ENCODE measurements at regions not wholly inside any gene's neighbourhood (a gene's known extent, or its start where the extent isn't known, plus 50 kb on each side); places are given as distances from the start of the nearest gene placed in this dataset.

- BruUV-seq (replicated peaks) = no TSS peak
- ChIA-PET CTCF (ENCODE audit: low intra/inter-chr PET ratio, low total read pairs) (no interaction called here), POLR2A (no interaction called here)
- in situ Hi-C loops (cut with HindIII; ENCODE audit: extremely low pct_ligation_motif_present, low pct_unique_long_range_greater_than_20kb) (no loop called here), intact Hi-C loops (cut with micrococcal nuclease; ENCODE audit: unreplicated experiment) (no loop called here)
- DNase-seq (ENCODE audit: low spot score) = no peak
- H3K27me3 ChIP-seq (ENCODE audit: control insufficient read depth in 1 of 2, insufficient read depth in 2 of 2, low read length in 2 of 2) = no peaks in the 10 kb centered on the region
- no peaks in the 10 kb centered on the region for H3K79me2 ChIP-seq (ENCODE audit: insufficient read depth, low read length)
- no peak overlapping the region for H3K27ac ChIP-seq (ENCODE audit: extremely low read length, insufficient read depth, low read length)
- no peaks in the 10 kb centered on the region for H4K20me1 ChIP-seq (ENCODE audit: insufficient read depth, low read length)
- H2AFZ ChIP-seq (ENCODE audit: low read length) = no peak overlapping the region
- ATAC-seq = no peak
- WGBS (ENCODE audit: low lambda C conversion rate) = 0% methylated on average over 1 of the region's 1 CpG
- no peak overlapping the region for H3K4me3 ChIP-seq (replicated peaks in 1 of 3; ENCODE audit: insufficient read depth in 1 of 3, low read depth in 2 of 3, low read length in 3 of 3)
- H3K9me3 ChIP-seq (ENCODE audit: low read length) = no peaks in the 10 kb centered on the region
- no peak for TF ChIP-seq ZNF484 (CRISPR knock-in tag; IDR thresholded peaks at IDR 0.05; ENCODE audit: borderline replicate concordance, low read depth)
- no peak for TF ChIP-seq ZNF12 (CRISPR knock-in tag; IDR thresholded peaks at IDR 0.05)
- TF ChIP-seq, protein P1, sequence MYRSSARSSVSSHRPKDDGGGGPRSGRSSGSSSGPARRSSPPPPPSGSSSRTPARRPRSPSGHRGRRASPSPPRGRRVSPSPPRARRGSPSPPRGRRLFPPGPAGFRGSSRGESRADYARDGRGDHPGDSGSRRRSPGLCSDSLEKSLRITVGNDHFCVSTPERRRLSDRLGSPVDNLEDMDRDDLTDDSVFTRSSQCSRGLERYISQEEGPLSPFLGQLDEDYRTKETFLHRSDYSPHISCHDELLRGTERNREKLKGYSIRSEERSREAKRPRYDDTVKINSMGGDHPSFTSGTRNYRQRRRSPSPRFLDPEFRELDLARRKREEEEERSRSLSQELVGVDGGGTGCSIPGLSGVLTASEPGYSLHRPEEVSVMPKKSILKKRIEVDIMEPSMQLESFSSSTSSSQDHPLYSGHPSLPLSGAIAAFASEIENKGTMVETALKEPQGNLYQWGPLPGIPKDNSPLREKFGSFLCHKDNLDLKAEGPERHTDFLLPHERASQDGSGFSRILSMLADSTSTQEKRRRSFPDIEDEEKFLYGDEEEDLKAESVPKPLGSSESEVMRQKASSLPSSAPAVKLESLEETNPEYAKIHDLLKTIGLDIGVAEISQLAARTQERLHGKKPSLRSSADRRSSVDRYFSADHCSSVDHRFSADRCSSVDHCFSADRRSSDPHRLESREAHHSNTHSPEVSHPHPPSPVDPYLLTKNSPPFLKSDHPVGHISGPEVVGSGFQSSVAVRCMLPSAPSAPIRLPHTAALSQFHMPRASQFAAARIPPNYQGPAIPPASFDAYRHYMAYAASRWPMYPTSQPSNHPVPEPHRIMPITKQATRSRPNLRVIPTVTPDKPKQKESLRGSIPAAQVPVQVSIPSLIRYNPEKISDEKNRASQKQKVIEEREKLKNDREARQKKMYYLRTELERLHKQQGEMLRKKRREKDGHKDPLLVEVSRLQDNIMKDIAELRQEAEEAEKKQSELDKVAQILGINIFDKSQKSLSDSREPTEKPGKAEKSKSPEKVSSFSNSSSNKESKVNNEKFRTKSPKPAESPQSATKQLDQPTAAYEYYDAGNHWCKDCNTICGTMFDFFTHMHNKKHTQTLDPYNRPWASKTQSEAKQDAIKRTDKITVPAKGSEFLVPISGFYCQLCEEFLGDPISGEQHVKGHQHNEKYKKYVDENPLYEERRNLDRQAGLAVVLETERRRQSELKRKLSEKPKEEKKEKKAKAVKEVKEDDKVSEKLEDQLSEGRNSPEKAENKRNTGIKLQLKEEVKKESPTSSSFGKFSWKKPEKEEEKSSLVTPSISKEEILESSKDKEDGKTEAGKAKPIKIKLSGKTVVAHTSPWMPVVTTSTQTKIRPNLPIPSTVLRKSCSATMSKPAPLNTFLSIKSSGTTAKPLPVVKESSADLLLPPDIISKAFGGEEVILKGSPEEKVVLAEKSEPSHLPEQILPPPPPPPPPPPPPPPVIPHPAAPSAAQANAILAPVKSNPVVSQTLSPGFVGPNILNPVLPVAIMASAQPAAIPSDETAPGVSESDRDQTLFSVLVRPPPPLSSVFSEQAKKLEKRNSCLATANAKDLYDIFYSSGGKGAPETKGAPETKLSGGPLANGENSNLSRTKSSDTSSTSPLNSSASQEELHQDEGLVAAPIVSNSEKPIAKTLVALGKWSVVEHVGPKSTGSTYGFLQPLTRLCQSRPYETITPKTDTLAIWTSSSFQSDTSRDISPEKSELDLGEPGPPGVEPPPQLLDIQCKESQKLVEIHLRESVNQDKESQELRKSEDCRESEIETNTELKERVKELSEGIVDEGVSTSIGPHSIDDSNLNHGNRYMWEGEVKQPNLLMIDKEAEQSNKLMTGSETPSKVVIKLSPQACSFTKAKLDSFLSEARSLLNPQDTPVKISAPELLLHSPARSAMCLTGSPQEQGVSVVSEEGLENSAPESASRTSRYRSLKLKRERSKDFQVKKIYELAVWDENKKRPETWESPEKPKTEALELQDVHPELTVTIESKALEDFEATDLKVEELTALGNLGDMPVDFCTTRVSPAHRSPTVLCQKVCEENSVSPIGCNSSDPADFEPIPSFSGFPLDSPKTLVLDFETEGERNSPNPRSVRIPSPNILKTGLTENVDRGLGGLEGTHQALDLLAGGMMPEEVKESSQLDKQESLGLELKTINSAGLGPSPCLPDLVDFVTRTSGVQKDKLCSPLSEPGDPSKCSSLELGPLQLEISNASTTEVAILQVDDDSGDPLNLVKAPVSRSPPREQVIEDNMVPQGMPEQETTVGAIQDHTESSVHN (CRISPR knock-in tag; IDR thresholded peaks at IDR 0.05) = no peak
- no peak for TF ChIP-seq KMT2B (CRISPR knock-in tag; IDR thresholded peaks at IDR 0.05)
- FAIRE-seq = no peak
- no peak overlapping the region for H3K9ac ChIP-seq (ENCODE audit: insufficient read depth, low read depth, low read length)
- H3K36me3 ChIP-seq (replicated peaks in 1 of 2; ENCODE audit: control insufficient read depth in 1 of 2, insufficient read depth in 2 of 2, low read length in 2 of 2) = no peaks in the 10 kb centered on the region
- H3K4me1 ChIP-seq (ENCODE audit: insufficient read depth, low read length) = no peaks in the 10 kb centered on the region
- H3K4me2 ChIP-seq (ENCODE audit: low read depth, low read length) = no peak overlapping the region
These were observed 69.8 kb downstream of the YIPF5 start for GRCh38 chr5:144100702-144101101.

Measured in HepG2 (cell line).